HG03575 (cell line): ENCODE measurements at regions not wholly inside any gene's neighbourhood (a gene's known extent, or its start where the extent isn't known, plus 50 kb on each side); places are given as distances from the start of the nearest gene placed in this dataset.

ENCODE experiments used
- ATAC-seq: cut with Tn5 transposase; IDR thresholded peaks from one replicate; pipeline ENCODE4 v1.9.1; 2021; ENCODE audit not compliant: unreplicated experiment, insufficient number of reproducible peaks, low FRiP score; ENCODE audit errors: extremely low read depth

DNA sequence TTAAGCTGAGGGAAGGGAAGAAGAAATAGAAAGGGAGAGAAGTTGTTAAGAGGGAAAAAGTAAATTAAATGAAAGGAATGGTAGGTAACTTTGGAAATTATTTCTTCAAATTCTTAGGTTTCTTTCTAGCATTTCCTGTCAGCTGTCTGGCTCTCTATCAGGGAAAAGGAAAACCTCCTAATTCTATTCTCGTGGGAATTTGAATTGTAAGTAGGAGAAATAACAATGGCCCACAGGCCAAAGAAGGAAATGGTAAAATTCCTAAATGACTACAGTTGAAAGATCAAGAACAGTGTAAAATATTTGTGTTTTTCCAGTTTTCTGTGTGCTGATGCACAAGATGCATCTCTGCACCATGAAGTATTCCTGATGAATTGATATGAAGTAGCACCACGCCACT lies 173.0 kb downstream of the IBTK start:
- no peak for ATAC-seq

DNA sequence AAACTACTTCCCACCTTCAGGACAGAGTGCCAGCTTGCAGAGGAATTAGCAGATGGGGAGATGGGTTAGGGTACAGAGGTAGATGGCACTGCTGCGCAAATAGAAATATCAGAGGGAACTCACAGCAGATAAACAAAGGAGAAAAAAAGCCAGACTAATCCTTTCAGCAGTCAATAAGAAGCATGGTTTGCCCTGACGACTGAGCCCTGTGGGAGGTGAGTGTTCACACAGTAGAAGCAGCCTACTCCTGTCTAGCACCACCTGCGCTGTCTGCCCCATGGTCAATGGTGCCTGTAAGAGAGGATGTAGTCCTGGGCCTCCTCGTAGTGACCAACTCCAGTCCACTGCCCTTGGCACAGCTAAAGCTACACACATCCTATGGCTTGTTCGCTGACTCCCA lies 174.1 kb downstream of the IBTK start:
- ATAC-seq, result no peak

GRCh38 chr6:82072751-82073150 lies 174.8 kb downstream of the IBTK start:
- no peak for ATAC-seq

- no peak for ATAC-seq
Observed at GRCh38 chr6:82072121-82072521, 175.4 kb downstream of the IBTK start.

GRCh38 chr6:82068721-82069120 lies 178.8 kb downstream of the IBTK start:
- no peak for ATAC-seq

- ATAC-seq, result peak; percentile 96
Observed at GRCh38 chr6:82066991-82067411, 180.5 kb downstream of the IBTK start.

GRCh38 chr6:82066196-82066595 lies 181.3 kb downstream of the IBTK start:
- no peak for ATAC-seq

DNA sequence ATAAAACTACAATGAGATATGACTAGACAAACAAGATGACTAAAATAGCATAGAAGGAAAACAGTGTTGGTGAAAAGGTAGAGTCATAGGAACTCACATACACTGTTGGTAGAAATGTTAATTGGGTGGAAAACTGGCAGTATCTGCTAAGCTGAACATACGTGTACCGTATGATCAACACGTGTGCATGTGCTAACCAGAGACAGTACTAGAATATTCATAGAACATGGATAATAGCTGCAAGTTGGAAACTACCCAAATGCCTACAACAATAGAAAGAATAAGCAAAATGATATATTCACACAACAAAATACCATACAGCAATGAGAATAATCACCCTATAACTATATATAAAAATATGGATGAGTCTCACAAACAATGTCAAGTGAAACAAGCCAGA lies 184.0 kb downstream of the IBTK start:
- ATAC-seq, result no peak

DNA sequence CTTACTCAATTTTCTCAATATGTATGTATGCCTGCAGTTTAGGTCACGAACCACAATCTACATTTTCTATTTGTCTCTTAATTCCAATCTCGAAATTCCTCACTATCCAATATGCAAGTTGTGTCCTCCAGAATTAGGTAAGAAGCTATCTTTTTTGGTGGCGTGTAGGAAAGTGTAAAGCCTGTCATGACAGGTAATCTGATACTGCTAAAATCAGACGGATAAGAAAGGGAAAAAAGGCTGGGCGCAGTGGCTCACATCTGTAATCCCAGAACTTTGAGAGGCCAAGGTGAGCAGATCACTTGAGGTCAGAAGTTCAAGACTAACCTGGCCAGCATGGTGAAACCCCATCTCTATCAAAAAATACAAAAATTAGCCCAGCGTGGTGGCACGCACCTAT lies 185.3 kb downstream of the IBTK start:
- ATAC-seq, result no peak

GRCh38 chr6:82057846-82058554 lies 189.5 kb downstream of the IBTK start:
- ATAC-seq, result no peak

GRCh38 chr6:82056567-82056966 lies 191.0 kb downstream of the IBTK start:
- no peak for ATAC-seq

- no peak for ATAC-seq
Observed at GRCh38 chr6:82045965-82046756, 201.4 kb downstream of the IBTK start.

- no peak for ATAC-seq
Observed at GRCh38 chr6:82040405-82041221, 206.9 kb downstream of the IBTK start.

GRCh38 chr6:82038631-82039030 lies 208.9 kb downstream of the IBTK start:
- no peak for ATAC-seq

- no peak for ATAC-seq
Observed at GRCh38 chr6:82035526-82035925, 212.0 kb downstream of the IBTK start.

GRCh38 chr6:82033631-82034211 lies 213.8 kb downstream of the IBTK start:
- no peak for ATAC-seq

DNA sequence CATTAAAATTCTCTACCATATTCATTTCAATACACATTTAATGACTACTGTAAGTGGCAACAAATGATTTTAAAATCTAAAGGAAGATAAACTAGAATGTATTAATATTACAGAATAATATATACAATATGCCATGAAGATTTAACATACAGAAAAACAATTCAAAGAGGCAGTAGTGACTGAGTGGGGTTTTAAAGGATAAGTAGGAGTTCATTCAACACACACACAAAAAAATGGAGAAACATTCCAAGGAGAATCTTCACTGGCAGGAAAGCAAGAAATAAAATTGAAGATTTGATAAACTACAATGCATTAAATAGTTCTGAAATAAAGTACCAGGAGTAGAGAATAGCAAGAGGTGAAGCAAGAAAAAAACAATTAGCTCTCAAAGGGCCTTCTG lies 215.1 kb downstream of the IBTK start:
- no peak for ATAC-seq

GRCh38 chr6:82030761-82031503 lies 216.6 kb downstream of the IBTK start:
- ATAC-seq, result no peak

GRCh38 chr6:82030301-82030700 lies 217.2 kb downstream of the IBTK start:
- no peak for ATAC-seq
